GM12874 (cell line): ENCODE measurements at regions not wholly inside any gene's neighbourhood (a gene's known extent, or its start where the extent isn't known, plus 50 kb on each side); places are given as distances from the start of the nearest gene placed in this dataset.

Experiments used
- CTCF ChIP-seq: IDR thresholded peaks from 2 replicates; pipeline ENCODE4 v1.5.1; 2011; ENCODE audit warnings: low read depth, mild to moderate bottlenecking, control low read depth, low read length, moderate library complexity; ENCODE audit not compliant: insufficient read depth

GRCh38 chr2:238702276-238703052, 145.4 kb upstream of the TWIST2 start:
- TF ChIP-seq CTCF = no peak

GRCh38 chr2:238703053-238703415, 144.9 kb upstream of the TWIST2 start:
- TF ChIP-seq CTCF = no peak

- TF ChIP-seq CTCF = no peak
These were observed 144.4 kb upstream of the TWIST2 start for GRCh38 chr2:238703436-238703835.

- TF ChIP-seq CTCF = no peak
These were observed 143.2 kb upstream of the TWIST2 start for GRCh38 chr2:238704471-238705225.

- no peak for TF ChIP-seq CTCF
These were observed 141.7 kb upstream of the TWIST2 start for GRCh38 chr2:238706163-238706562.

GRCh38 chr2:238706673-238707072, 141.2 kb upstream of the TWIST2 start:
- no peak for TF ChIP-seq CTCF

- no peak for TF ChIP-seq CTCF
These were observed 138.4 kb upstream of the TWIST2 start for GRCh38 chr2:238709325-238710025.
